D721Med (cell line): ENCODE measurements at regions not wholly inside any gene's neighbourhood (a gene's known extent, or its start where the extent isn't known, plus 50 kb on each side); places are given as distances from the start of the nearest gene placed in this dataset.

ENCODE experiments used
- DNase-seq: peaks from one replicate; pipeline ENCODE4 v3.0.0; 2011; ENCODE audit warnings: low spot score; ENCODE audit not compliant: insufficient read length
- FAIRE-seq: peaks from 2 replicates; lab custom pipeline; 2011; peaks lifted over from hg19 to GRCh38; lab: Jason Lieb, UNC
- CTCF ChIP-seq: IDR thresholded peaks from 2 replicates; pipeline ENCODE4 v1.5.1; 2012; ENCODE audit warnings: mild to moderate bottlenecking, control low read depth; ENCODE audit not compliant: insufficient read depth; ENCODE audit errors: missing control alignments

- DNase-seq (no peak), FAIRE-seq (no peak)
- no peak for TF ChIP-seq CTCF
These were observed 384.3 kb upstream of the EPHA6 start for GRCh38 chr3:96430079-96430478.

GRCh38 chr3:96434651-96435050 lies 379.7 kb upstream of the EPHA6 start:
- FAIRE-seq, result no peak
- no peak for TF ChIP-seq CTCF
- DNase-seq, result no peak

GRCh38 chr3:96449346-96449745 lies 365.0 kb upstream of the EPHA6 start:
- TF ChIP-seq CTCF, result no peak
- no peak for FAIRE-seq
- no peak for DNase-seq

- no peak for TF ChIP-seq CTCF
- DNase-seq (no peak), FAIRE-seq (no peak)
These were observed 364.6 kb upstream of the EPHA6 start for GRCh38 chr3:96449803-96450202.

- no peak for TF ChIP-seq CTCF
- FAIRE-seq (no peak), DNase-seq (no peak)
These were observed 363.7 kb upstream of the EPHA6 start for GRCh38 chr3:96450699-96451098.

GRCh38 chr3:96465521-96465920 lies 348.9 kb upstream of the EPHA6 start:
- DNase-seq (no peak), FAIRE-seq (no peak)
- TF ChIP-seq CTCF, result no peak

GRCh38 chr3:96466441-96466840 lies 348.0 kb upstream of the EPHA6 start:
- DNase-seq (no peak), FAIRE-seq (no peak)
- no peak for TF ChIP-seq CTCF
